Epithelial cell of esophagus (primary cell): ENCODE measurements at regions not wholly inside any gene's neighbourhood (a gene's known extent, or its start where the extent isn't known, plus 50 kb on each side); places are given as distances from the start of the nearest gene placed in this dataset.

Experiments used
- DNase-seq: peaks from one replicate; pipeline ENCODE4 v3.0.0; 2010; ENCODE audit warnings: low read depth
- H3K4me3 ChIP-seq: 2 replicates; pipeline ENCODE4 v1.5.1; 2011; ENCODE audit warnings: mild to moderate bottlenecking, low read length, control low read depth
- CTCF ChIP-seq: IDR thresholded peaks from 2 replicates; pipeline ENCODE4 v1.5.1; 2011; ENCODE audit warnings: low read depth, mild to moderate bottlenecking, low read length, control low read depth, inconsistent platforms; ENCODE audit not compliant: insufficient read depth; ENCODE audit errors: missing control alignments

GRCh38 chr16:9503251-9503984 lies 412.0 kb downstream of the HAPSTR1 start:
- TF ChIP-seq CTCF: no peak
- DNase-seq: no peak
- H3K4me3 ChIP-seq: no peak overlapping the region

DNA sequence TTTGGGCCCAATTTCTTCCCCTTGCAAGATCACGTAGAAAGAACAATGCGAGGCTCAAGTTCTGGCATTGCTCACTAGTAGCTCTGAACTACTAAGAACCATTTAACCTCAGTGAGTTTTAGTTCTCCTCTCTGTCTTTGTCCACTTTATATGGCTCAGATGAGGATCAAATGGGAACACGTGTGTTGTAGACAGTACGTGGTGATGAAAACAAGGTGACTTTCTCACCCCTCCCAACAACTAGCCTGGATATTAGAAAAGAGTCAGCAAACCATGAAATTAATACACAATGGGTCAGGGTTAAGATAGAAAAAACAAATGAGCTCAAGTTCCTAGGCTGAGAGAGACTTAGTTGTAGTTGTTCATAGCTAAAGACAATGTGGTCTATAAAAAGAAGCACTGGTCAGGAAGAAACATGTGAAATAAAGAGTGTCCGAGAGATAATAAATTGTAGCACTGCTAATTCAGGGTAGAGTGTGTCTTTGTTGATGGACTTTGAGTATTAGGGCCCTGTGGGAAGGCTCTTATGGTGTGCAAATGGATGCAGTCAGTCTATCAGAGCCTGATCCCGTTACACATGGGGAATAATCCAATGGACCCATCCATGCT lies 417.0 kb downstream of the HAPSTR1 start:
- no peak overlapping the region for H3K4me3 ChIP-seq
- no peak for DNase-seq
- TF ChIP-seq CTCF: no peak

GRCh38 chr16:9509663-9510062 lies 418.2 kb downstream of the HAPSTR1 start:
- TF ChIP-seq CTCF: no peak
- DNase-seq: no peak
- no peak overlapping the region for H3K4me3 ChIP-seq

- TF ChIP-seq CTCF: no peak
- DNase-seq: no peak
- no peak overlapping the region for H3K4me3 ChIP-seq
These were observed 419.9 kb downstream of the HAPSTR1 start for GRCh38 chr16:9511389-9511788.

DNA sequence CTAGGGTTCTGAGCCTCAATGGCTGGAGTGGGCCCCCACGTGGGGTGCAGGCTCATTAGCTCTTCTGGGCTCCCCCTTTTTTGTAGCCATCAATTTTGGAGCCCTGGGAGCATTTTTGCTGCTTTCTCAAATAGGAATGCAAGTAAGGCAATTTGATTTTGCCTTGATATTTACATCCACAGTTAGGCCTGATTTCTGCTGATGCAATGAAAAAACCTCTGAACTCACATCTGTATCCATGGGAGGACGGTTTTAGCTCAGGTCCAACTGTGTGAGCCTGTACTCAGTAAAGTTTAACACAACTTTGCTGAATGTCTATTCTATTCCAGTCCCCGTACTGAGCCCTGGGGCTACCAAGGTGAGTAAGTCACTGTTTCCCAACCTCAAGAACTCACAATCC lies 425.0 kb downstream of the HAPSTR1 start:
- TF ChIP-seq CTCF: no peak
- DNase-seq: peak; percentile 2
- H3K4me3 ChIP-seq: no peak overlapping the region

DNA sequence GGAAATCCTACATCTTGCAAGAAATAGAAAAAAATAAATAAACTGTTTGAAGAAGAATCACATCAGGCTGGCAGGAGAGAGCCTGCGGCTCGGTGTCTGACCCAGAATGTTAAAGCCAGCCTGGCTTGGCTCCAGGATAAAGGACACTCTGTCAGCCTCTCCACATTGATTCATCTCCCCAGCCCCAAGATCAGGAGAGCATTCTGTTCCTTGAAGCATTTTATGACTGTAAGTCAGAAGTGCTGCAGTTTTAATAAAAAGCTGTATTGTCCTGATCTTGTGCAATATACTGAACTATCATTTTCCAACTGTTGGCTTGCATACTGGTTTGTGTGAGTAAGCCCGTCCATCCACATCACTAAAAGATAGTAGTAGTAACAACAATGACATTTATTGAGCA lies 426.6 kb downstream of the HAPSTR1 start:
- H3K4me3 ChIP-seq: no peak overlapping the region
- DNase-seq: no peak
- no peak for TF ChIP-seq CTCF

DNA sequence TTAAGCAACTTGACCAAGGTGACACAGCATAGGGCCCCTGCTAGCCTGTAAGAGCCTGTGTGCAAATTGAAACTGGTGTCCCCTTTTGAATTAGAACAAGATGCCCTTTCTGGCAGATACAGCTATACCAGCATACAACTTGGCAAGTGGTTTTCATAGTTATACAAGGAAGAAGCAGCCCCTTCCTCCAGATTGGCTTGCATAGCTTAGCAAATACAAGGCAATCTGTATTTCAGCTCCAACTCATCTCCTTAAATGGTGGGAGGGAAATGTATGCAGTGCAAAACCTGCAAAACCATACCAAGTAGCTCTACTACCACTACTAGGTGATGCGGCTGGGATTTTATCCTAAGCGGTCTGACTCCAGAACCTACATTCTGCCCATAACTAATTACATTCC lies 427.1 kb downstream of the HAPSTR1 start:
- no peak for TF ChIP-seq CTCF
- no peak overlapping the region for H3K4me3 ChIP-seq
- DNase-seq: no peak
